HEK293 (cell line): ENCODE measurements at regions not wholly inside any gene's neighbourhood (a gene's known extent, or its start where the extent isn't known, plus 50 kb on each side); places are given as distances from the start of the nearest gene placed in this dataset.

Experiments used
- CTCF ChIP-seq: fragments of 450-650 bp; formaldehyde crosslinking; IDR thresholded peaks from 2 replicates; pipeline ENCODE4 v1.5.1; 2016; ENCODE audit warnings: missing biosample characterization, missing genetic modification characterization
- ZNF146 ChIP-seq: fragments of 450-650 bp; formaldehyde crosslinking; IDR thresholded peaks from 2 replicates; pipeline ENCODE4 v1.5.1; 2016; ENCODE audit warnings: missing biosample characterization, missing genetic modification characterization

- TF ChIP-seq CTCF (tag by site-specific recombination): no peak
- TF ChIP-seq ZNF146 (tag by site-specific recombination): no peak
Observed at GRCh38 chr9:124179196-124180071, 78.3 kb upstream of the NEK6 start.
